WTC11 (cell line): ENCODE measurements at regions not wholly inside any gene's neighbourhood (a gene's known extent, or its start where the extent isn't known, plus 50 kb on each side); places are given as distances from the start of the nearest gene placed in this dataset.

ENCODE experiments used
- ATAC-seq: fragments of 200-7000 bp; cut with Tn5 transposase; 2 replicates; pipeline ENCODE4 v1.10.0; 2021; ENCODE audit warnings: mild to moderate bottlenecking, moderate library complexity
- CTCF ChIA-PET: fragments of 300-600 bp; sonication (Branson Sonifier 250); formaldehyde crosslinking; loops from one replicate; lab custom pipeline; 2021; ENCODE audit warnings: antibody characterized with exemption; lab: Charles Lee
- POLR2A ChIA-PET: fragments of 350-600 bp; sonication (Branson Sonifier 250); formaldehyde crosslinking; loops from one replicate; lab custom pipeline; 2021; ENCODE audit warnings: antibody characterized with exemption; lab: Charles Lee
- DNase-seq: peaks from one replicate; pipeline ENCODE4 v3.0.0; 2021; ENCODE audit warnings: low spot score
- H3K27ac Mint-ChIP-seq: 2 replicates; pipeline ENCODE4 v1.8.0; 2021; ENCODE audit warnings: mixed read lengths
- H3K27me3 Mint-ChIP-seq: 2 replicates; pipeline ENCODE4 v1.8.0; 2021; ENCODE audit warnings: low read depth, mild to moderate bottlenecking, moderate library complexity, mixed read lengths
- H3K36me3 Mint-ChIP-seq: 2 replicates; pipeline ENCODE4 v1.8.0; 2021; ENCODE audit warnings: mixed read lengths
- H3K4me1 Mint-ChIP-seq: 2 replicates; pipeline ENCODE4 v1.8.0; 2022; ENCODE audit warnings: mixed read lengths
- H3K4me3 Mint-ChIP-seq: 2 replicates; pipeline ENCODE4 v1.8.0; 2021; ENCODE audit warnings: mild to moderate bottlenecking, moderate library complexity, mixed read lengths
- H3K9me3 Mint-ChIP-seq: 2 replicates; pipeline ENCODE4 v1.8.0; 2021; ENCODE audit warnings: mixed read lengths
- AR ChIP-seq: fragments of 250-450 bp; sonication (Bioruptor Pico); IDR thresholded peaks from 2 replicates; pipeline ENCODE4 v1.9.0; 2021; ENCODE audit warnings: mild to moderate bottlenecking
- ARID4B ChIP-seq: sonication (generic); formaldehyde crosslinking; IDR thresholded peaks from 2 replicates; pipeline ENCODE4 v1.8.0; 2023; ENCODE audit warnings: missing genetic modification reagents, mild to moderate bottlenecking, borderline replicate concordance
- ATF1 ChIP-seq: sonication (generic); formaldehyde crosslinking; IDR thresholded peaks from 2 replicates; pipeline ENCODE4 v1.8.1; 2023; ENCODE audit warnings: mild to moderate bottlenecking, moderate library complexity, missing genetic modification reagents
- ATF2 ChIP-seq: sonication (generic); formaldehyde crosslinking; IDR thresholded peaks from 2 replicates; pipeline ENCODE4 v1.8.1; 2022; ENCODE audit warnings: low read depth, missing genetic modification reagents, borderline replicate concordance
- CREB1 ChIP-seq: sonication (generic); formaldehyde crosslinking; IDR thresholded peaks from 2 replicates; pipeline ENCODE4 v1.8.0; 2023; ENCODE audit warnings: mild to moderate bottlenecking, missing genetic modification reagents
- CTCF ChIP-seq: fragments of 200-600 bp; IDR thresholded peaks from 2 replicates; pipeline ENCODE4 v1.8.0; 2022; ENCODE audit warnings: antibody characterized with exemption
- ETV6 ChIP-seq: sonication (generic); formaldehyde crosslinking; IDR thresholded peaks from 2 replicates; pipeline ENCODE4 v1.8.1; 2022; ENCODE audit warnings: mild to moderate bottlenecking, missing genetic modification reagents
- FOXJ3 ChIP-seq: sonication (generic); formaldehyde crosslinking; IDR thresholded peaks from 2 replicates; pipeline ENCODE4 v1.9.0; 2021; ENCODE audit warnings: missing genetic modification reagents, mild to moderate bottlenecking, borderline replicate concordance
- FOXK1 ChIP-seq: sonication (generic); formaldehyde crosslinking; IDR thresholded peaks from 2 replicates; pipeline ENCODE4 v1.8.0; 2022; ENCODE audit warnings: mild to moderate bottlenecking, moderate library complexity, missing genetic modification reagents
- FOXP1 ChIP-seq: sonication (generic); formaldehyde crosslinking; IDR thresholded peaks from 2 replicates; pipeline ENCODE4 v1.8.0; 2022; ENCODE audit warnings: missing genetic modification reagents, mild to moderate bottlenecking, moderate library complexity, borderline replicate concordance
- GTF2I ChIP-seq: fragments of 250-450 bp; sonication (Bioruptor Pico); conservative IDR thresholded peaks from 2 replicates; pipeline ENCODE4 v1.4.0; 2021; ENCODE audit warnings: mild to moderate bottlenecking
- HMGA2 ChIP-seq: fragments of 250-450 bp; sonication (Bioruptor Pico); IDR thresholded peaks from 2 replicates; pipeline ENCODE4 v1.4.0; 2021; ENCODE audit warnings: mild to moderate bottlenecking, moderate library complexity
- HMGXB4 ChIP-seq: sonication (generic); formaldehyde crosslinking; IDR thresholded peaks from 2 replicates; pipeline ENCODE4 v1.8.1; 2023; ENCODE audit warnings: mild to moderate bottlenecking, moderate library complexity, missing genetic modification reagents
- MYBL2 ChIP-seq: sonication (generic); formaldehyde crosslinking; IDR thresholded peaks from 2 replicates; pipeline ENCODE4 v1.8.1; 2023; ENCODE audit warnings: mild to moderate bottlenecking, moderate library complexity, missing genetic modification reagents
- NFYB ChIP-seq: sonication (generic); formaldehyde crosslinking; conservative IDR thresholded peaks from 2 replicates; pipeline ENCODE4 v1.8.0; 2022; ENCODE audit warnings: low read depth, missing genetic modification reagents
- NR2C2 ChIP-seq: sonication (generic); formaldehyde crosslinking; IDR thresholded peaks from 2 replicates; pipeline ENCODE4 v1.8.0; 2022; ENCODE audit warnings: mild to moderate bottlenecking, missing genetic modification reagents
- SOX15 ChIP-seq: fragments of 250-450 bp; sonication (Bioruptor Pico); IDR thresholded peaks from 2 replicates; pipeline ENCODE4 v1.9.0; 2021; ENCODE audit warnings: mild to moderate bottlenecking
- USF1 ChIP-seq: sonication (generic); formaldehyde crosslinking; IDR thresholded peaks from 2 replicates; pipeline ENCODE4 v1.8.0; 2022; ENCODE audit warnings: mild to moderate bottlenecking, missing genetic modification reagents
- ZBTB43 ChIP-seq: sonication (generic); formaldehyde crosslinking; IDR thresholded peaks from 2 replicates; pipeline ENCODE4 v1.8.1; 2023; ENCODE audit warnings: mild to moderate bottlenecking, missing genetic modification reagents
- ZNF138 ChIP-seq: sonication (generic); formaldehyde crosslinking; conservative IDR thresholded peaks from 2 replicates; pipeline ENCODE4 v1.8.1; 2022; ENCODE audit warnings: mild to moderate bottlenecking, moderate library complexity, missing genetic modification reagents
- ZNF423 ChIP-seq: fragments of 250-450 bp; sonication (Bioruptor Pico); IDR thresholded peaks from 2 replicates; pipeline ENCODE4 v2.1.2; 2022; ENCODE audit warnings: mild to moderate bottlenecking, moderate library complexity
- ZNF512 ChIP-seq: sonication (generic); formaldehyde crosslinking; IDR thresholded peaks from 2 replicates; pipeline ENCODE4 v1.8.1; 2022; ENCODE audit warnings: missing genetic modification reagents, borderline replicate concordance

GRCh38 chr5:58211441-58211840, 248.4 kb downstream of the PLK2 start:
- no peak for TF ChIP-seq CTCF
- TF ChIP-seq ZNF138 (CRISPR knock-in tag): no peak
- no peak for TF ChIP-seq ATF1 (CRISPR knock-in tag)
- no peak for TF ChIP-seq ETV6 (CRISPR knock-in tag)
- no peak for TF ChIP-seq HMGXB4 (CRISPR knock-in tag)
- TF ChIP-seq HMGA2: no peak
- TF ChIP-seq FOXK1 (CRISPR knock-in tag): no peak
- no peak for TF ChIP-seq NFYB (CRISPR knock-in tag)
- no peak for TF ChIP-seq ATF2
- TF ChIP-seq USF1 (CRISPR knock-in tag): no peak
- TF ChIP-seq CREB1: no peak
- TF ChIP-seq FOXJ3: no peak
- no peak for TF ChIP-seq ARID4B
- no peak for TF ChIP-seq NR2C2 (CRISPR knock-in tag)
- no peak for TF ChIP-seq GTF2I (CRISPR knock-in tag)
- ATAC-seq (no peak), DNase-seq (no peak)
- peaks cover 21% of the 10 kb centered on the region for H3K9me3 Mint-ChIP-seq
- no peak overlapping the region for H3K27ac Mint-ChIP-seq
- ChIA-PET POLR2A (no interaction called here), CTCF (interaction anchor here (0.6 kb wide), 1 partner anchor 31 kb away, joined by 3 read pairs; no protein-coding TSS in a partner anchor)
- H3K36me3 Mint-ChIP-seq: peaks cover 14% of the 10 kb centered on the region
- no peaks in the 10 kb centered on the region for H3K4me1 Mint-ChIP-seq
- no peaks in the 10 kb centered on the region for H3K27me3 Mint-ChIP-seq
- no peak overlapping the region for H3K4me3 Mint-ChIP-seq

- Mint-ChIP-seq H3K4me3 (no peak overlapping the region), H3K9me3 (peaks cover 7% of the 10 kb centered on the region; the same call in 1 of the 2 replicates), H3K27me3 (no peaks in the 10 kb centered on the region), H3K27ac (no peak overlapping the region), H3K36me3 (no peaks in the 10 kb centered on the region)
- CTCF ChIA-PET: no interaction called here
- no peak for DNase-seq
- POLR2A ChIA-PET: no interaction called here
- ATAC-seq: no peak
- TF ChIP-seq FOXP1 (CRISPR knock-in tag): no peak
- TF ChIP-seq MYBL2 (CRISPR knock-in tag): no peak
- no peak for TF ChIP-seq SOX15 (CRISPR knock-in tag)
- no peak for TF ChIP-seq ZNF512 (CRISPR knock-in tag)
- no peak for TF ChIP-seq AR
- TF ChIP-seq ZBTB43 (CRISPR knock-in tag): no peak
- no peak for TF ChIP-seq ZNF423
- TF ChIP-seq, all 79 proteins: peak for 0
- H3K4me1 Mint-ChIP-seq: no peaks in the 10 kb centered on the region
Observed at GRCh38 chr5:58208674-58209073, 251.2 kb downstream of the PLK2 start.
